Ectodermal cell (in vitro differentiated cells): ENCODE measurements at regions not wholly inside any gene's neighbourhood (a gene's known extent, or its start where the extent isn't known, plus 50 kb on each side); places are given as distances from the start of the nearest gene placed in this dataset.

ENCODE experiments used
- H3K27ac ChIP-seq: 2 replicates; pipeline ENCODE4 v1.7.0; 2013; ENCODE audit warnings: mild to moderate bottlenecking, low read depth, low read length; ENCODE audit not compliant: insufficient read depth, poor library complexity, severe bottlenecking
- H3K27me3 ChIP-seq: 2 replicates; pipeline ENCODE4 v1.7.0; 2013; ENCODE audit warnings: mild to moderate bottlenecking, low read length; ENCODE audit not compliant: insufficient read depth, control insufficient read depth, poor library complexity, severe bottlenecking
- H3K36me3 ChIP-seq: one replicate; pipeline ENCODE4 v1.7.0; 2013; ENCODE audit warnings: low read length; ENCODE audit not compliant: control insufficient read depth, insufficient read depth
- H3K4me1 ChIP-seq: one replicate; pipeline ENCODE4 v1.7.0; 2013; ENCODE audit warnings: low read length; ENCODE audit not compliant: control insufficient read depth, insufficient read depth
- H3K4me3 ChIP-seq: 2 replicates; pipeline ENCODE4 v1.7.0; 2013; ENCODE audit warnings: low read depth, low read length, control low read depth; ENCODE audit not compliant: insufficient read depth
- H3K9me3 ChIP-seq: 2 replicates; pipeline ENCODE4 v1.7.0; 2013; ENCODE audit warnings: mild to moderate bottlenecking, low read length, moderate library complexity; ENCODE audit not compliant: control insufficient read depth
- WGBS, 2 experiments: methylation state at CpG; one replicate each; pipeline ENCODE4 v1.1.7; 2013; ENCODE audit warnings: missing lambda C conversion rate in 2 of 2; 5-methylcytosine and 5-hydroxymethylcytosine counted together

DNA sequence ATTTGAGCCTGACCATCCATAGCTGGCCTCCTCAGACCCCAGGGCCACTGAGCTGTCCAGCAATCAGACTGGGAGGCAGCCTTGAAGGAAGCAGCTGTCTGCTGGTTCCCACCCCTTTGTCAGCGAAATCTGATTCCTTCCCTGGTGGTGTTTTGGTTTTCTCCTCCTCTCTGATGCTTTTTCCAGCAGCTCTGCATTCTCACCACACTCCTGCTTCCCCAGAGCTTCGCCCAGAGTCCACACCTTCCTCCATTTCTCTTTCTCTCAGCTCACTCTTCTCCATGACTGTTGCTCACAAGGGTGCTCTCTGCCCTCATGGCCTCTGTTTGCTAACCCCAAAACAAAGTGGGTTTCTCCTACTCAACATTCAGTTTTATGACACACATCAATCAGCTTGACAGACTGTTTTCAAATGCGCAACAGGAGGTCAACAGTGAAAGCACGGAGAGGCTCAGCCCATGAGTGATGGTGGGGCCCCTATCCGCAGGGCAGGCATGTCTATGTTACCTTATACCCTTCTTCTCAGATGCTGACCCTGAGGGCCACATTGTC is 130.6 kb upstream of the MTNR1B start:
- no peaks in the 10 kb centered on the region for H3K36me3 ChIP-seq
- no peak overlapping the region for H3K4me3 ChIP-seq

DNA sequence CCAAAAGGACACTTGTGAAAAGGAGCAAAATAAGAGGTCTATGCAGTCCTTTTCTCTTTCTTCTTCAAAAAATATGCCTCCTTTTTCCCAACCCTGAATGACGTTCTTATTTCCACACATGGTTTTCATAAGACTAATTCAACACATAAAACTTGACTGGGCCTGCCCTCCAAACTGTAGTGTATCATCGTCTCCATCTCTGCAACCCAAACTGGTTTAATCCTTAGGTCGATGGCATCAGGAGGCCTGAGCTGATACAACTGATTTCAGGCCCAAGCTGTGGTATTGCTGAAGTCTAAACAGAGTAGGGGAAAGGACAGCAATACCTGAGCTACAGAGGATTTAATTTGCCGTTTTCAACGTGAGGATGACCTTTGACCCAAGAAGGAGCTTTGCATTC is 130.0 kb upstream of the MTNR1B start:
- no peaks in the 10 kb centered on the region for H3K36me3 ChIP-seq
- no peak overlapping the region for H3K27ac ChIP-seq
- 79 to 83% methylated on average over 5 of the region's 5 CpGs for WGBS, 2 experiments
- no peaks in the 10 kb centered on the region for H3K9me3 ChIP-seq
- no peak overlapping the region for H3K4me3 ChIP-seq
- H3K4me1 ChIP-seq: peaks cover 14% of the 10 kb centered on the region
- no peaks in the 10 kb centered on the region for H3K27me3 ChIP-seq

More for the DNA sequence above, 130.6 kb upstream of the MTNR1B start:
- Histone ChIP-seq H3K27ac (no peak overlapping the region), H3K4me1 (peaks cover 14% of the 10 kb centered on the region), H3K9me3 (no peaks in the 10 kb centered on the region), H3K27me3 (no peaks in the 10 kb centered on the region)
- WGBS, 2 experiments: 39 to 42% methylated on average over 5 of the region's 5 CpGs

DNA sequence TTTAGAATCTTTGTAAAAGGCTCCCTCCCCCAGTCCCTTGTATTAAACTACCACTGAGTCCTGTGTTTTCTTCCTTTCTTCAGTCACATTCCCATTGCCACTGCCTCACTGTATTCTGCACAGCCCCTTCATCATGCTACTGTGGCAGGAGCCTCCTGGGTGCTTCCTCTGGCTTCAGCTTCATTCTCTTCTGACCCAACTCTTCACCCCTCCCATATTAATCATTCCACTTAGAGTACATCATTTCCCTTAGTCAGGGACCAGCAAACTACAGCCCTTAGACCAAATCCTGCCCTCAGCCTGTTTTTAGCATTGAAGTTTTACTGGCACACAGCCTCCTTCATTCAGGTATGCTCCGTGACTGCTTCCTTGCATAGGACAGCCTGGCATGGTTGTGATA is 127.7 kb upstream of the MTNR1B start:
- Histone ChIP-seq H3K4me3 (no peak overlapping the region), H3K36me3 (no peaks in the 10 kb centered on the region)

DNA sequence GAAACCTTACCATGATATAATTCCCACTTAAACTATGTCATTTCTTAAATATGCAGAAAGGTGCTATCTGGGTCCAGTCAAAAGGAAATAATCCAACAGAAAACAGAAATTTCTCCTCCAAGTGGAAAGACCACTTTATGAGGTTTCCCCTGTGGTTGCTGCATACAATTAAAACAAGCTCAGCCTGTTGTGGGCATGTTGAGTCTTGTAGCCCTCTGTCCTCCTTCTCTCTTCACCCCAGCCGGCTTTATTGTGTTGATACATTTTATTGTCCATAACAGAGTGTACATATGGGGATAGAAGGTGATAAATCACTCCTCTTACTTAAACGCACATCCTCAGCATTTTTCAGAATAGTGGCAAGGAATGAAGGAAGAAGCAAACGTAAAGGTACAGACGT is 126.0 kb upstream of the MTNR1B start:
- no peaks in the 10 kb centered on the region for H3K36me3 ChIP-seq
- H3K4me3 ChIP-seq: no peak overlapping the region
- H3K9me3 ChIP-seq: no peaks in the 10 kb centered on the region
- H3K27ac ChIP-seq: no peak overlapping the region
- H3K4me1 ChIP-seq: peaks cover 21% of the 10 kb centered on the region
- WGBS, 2 experiments: 94 to 98% methylated on average over 3 of the region's 4 CpGs
- no peaks in the 10 kb centered on the region for H3K27me3 ChIP-seq

More for the DNA sequence above, 127.7 kb upstream of the MTNR1B start:
- WGBS, 2 experiments: 90 to 92% methylated on average over 1 of the region's 1 CpG
- Histone ChIP-seq H3K9me3 (no peaks in the 10 kb centered on the region), H3K27ac (no peak overlapping the region), H3K27me3 (no peaks in the 10 kb centered on the region), H3K4me1 (peaks cover 23% of the 10 kb centered on the region)

DNA sequence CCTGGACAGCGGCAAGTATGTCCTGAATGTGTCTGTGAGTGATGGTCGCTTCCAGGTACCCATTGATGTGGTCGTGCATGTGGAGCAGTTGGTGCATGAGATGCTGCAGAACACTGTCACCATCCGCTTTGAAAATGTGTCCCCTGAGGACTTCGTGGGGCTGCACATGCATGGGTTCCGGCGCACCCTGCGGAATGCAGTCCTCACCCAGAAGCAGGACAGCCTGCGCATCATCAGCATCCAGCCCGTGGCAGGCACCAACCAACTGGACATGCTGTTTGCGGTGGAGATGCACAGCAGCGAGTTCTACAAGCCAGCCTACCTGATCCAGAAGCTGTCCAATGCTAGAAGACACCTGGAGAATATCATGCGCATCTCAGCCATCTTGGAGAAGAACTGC is 125.3 kb upstream of the MTNR1B start:
- H3K4me3 ChIP-seq: no peak overlapping the region
- no peaks in the 10 kb centered on the region for H3K27me3 ChIP-seq
- 96 to 98% methylated on average over 13 of the region's 13 CpGs for WGBS, 2 experiments
- H3K27ac ChIP-seq: no peak overlapping the region
- H3K4me1 ChIP-seq: peaks cover 15% of the 10 kb centered on the region
- no peaks in the 10 kb centered on the region for H3K9me3 ChIP-seq
- no peaks in the 10 kb centered on the region for H3K36me3 ChIP-seq

DNA sequence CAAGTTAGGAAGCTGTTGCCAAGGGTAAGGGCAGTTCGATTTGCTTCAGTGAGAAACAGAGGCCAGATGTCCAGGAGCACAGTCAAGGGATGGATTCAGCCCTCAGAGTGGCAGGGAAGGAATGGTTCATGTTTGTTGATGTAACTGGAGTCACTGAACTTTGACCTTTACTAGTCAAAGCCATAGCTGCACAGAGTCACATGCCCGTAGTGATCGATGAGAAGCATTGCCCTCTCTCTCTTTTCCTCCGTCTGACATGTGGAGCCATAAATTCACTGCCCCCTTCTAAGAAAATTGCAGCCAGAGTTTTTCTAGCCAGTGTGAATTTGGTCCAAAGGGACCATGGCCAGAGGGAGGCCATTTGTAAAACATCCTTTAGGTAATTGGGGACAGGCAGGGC is 124.1 kb upstream of the MTNR1B start:
- 89 to 90% methylated on average over 4 of the region's 4 CpGs for WGBS, 2 experiments
- Histone ChIP-seq H3K27ac (no peak overlapping the region), H3K36me3 (no peaks in the 10 kb centered on the region), H3K9me3 (no peaks in the 10 kb centered on the region), H3K4me3 (no peak overlapping the region), H3K27me3 (no peaks in the 10 kb centered on the region), H3K4me1 (peaks cover 9% of the 10 kb centered on the region)

DNA sequence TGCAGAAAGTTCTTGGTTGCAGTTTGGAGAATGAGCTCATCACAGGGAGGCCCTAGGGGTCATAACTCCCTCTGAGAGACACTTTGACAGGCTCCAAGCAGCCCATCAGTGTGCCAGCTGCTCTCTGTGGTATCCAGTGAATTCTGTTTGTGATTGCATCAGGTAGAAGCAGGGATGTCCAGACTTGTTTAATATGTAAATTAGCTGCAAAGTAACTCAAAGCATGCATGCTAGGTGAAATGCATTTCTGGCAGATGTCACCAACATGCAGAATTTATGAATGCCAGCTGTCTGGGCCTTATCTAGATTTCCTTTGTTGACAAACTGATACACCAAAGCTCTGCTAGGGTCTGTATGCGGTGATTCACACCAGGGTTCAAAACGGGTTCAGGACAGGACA is 123.6 kb upstream of the MTNR1B start:
- Histone ChIP-seq H3K36me3 (no peaks in the 10 kb centered on the region), H3K4me3 (no peak overlapping the region), H3K9me3 (no peaks in the 10 kb centered on the region), H3K27ac (no peak overlapping the region), H3K4me1 (peaks cover 9% of the 10 kb centered on the region), H3K27me3 (no peaks in the 10 kb centered on the region)
- WGBS, 2 experiments: 93 to 96% methylated on average over 2 of the region's 2 CpGs

DNA sequence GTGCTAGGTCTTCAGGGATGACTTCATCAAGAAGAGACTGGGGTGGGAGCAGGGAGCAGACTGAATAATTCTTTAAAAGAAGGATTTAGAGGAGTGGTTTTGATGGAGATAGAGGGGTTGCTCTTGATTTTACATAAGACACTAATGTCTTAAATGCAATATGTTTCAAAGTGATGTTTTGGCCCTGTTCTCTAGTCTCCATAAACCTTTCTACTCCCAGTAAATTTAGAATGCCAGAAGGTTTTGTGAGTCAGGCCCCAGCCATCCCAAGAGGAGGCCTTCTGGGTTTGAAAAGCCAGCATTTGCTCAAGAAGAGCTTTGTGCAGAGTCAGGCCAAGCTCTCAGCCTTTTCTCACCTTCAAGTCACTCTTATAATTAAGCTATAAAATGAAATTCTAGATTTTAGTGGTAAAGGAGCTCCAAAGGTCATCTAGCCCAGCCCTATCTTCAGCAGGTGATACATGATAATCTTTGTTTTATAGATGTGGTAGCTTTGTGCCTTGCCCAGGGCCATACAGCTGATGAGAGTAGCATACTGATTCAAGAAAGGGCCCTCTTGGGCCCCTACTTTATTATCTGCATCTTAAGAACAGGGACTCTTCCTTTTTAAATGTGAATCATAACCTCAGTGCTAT is 122.8 kb upstream of the MTNR1B start:
- Histone ChIP-seq H3K36me3 (no peaks in the 10 kb centered on the region), H3K4me1 (peaks cover 9% of the 10 kb centered on the region), H3K9me3 (no peaks in the 10 kb centered on the region), H3K27me3 (no peaks in the 10 kb centered on the region), H3K4me3 (no peak overlapping the region), H3K27ac (no peak overlapping the region)

DNA sequence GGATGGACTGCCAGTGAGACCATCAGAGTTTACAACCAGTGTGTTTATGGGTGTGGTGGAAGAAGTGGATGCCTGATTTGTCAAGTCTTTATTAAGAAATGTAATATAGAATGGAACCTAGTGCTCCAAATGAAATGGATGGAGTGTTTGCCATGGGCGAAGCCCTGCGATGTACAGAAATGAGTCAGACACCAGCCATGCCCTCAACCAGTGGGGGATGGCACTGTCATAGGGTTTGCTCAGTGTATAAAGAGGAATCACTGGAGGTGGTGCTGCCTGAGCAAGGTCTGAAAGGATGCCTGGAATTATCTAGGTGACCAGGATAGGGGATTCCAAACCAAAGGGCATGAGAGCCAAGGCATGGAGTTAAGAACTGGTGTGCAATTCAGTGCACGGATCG is 120.9 kb upstream of the MTNR1B start:
- Histone ChIP-seq H3K27ac (no peak overlapping the region), H3K9me3 (no peaks in the 10 kb centered on the region), H3K36me3 (no peaks in the 10 kb centered on the region), H3K4me1 (peaks cover 9% of the 10 kb centered on the region), H3K4me3 (no peak overlapping the region), H3K27me3 (no peaks in the 10 kb centered on the region)
- WGBS, 2 experiments: 95% methylated on average over 4 of the region's 4 CpGs

DNA sequence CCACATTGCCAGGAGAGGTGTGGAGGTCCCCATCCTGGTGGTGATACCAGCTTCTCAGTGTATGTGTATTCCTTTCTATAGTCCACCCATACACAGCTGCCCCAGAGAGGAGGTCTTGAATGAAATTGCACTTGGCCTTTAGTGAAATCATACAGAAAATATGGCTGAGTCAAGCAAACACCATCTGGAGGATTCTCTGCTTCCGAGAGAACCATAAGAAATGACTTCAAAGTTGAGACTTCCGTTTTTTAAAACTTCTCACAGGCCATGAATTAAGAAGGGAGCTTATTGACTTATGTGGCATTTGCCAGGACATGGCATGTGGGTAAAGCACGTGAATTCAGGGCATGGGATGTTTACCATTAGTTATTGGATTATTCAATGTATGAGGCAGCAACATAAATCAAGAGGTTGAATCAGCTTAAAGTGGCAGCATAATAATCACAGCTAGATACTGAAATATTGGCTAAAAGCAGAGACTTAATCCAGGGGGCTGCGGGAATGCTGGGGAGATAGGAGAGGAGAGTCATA is 119.1 kb upstream of the MTNR1B start:
- Histone ChIP-seq H3K36me3 (no peaks in the 10 kb centered on the region), H3K4me3 (no peak overlapping the region), H3K4me1 (peaks cover 5% of the 10 kb centered on the region), H3K27ac (no peak overlapping the region), H3K27me3 (no peaks in the 10 kb centered on the region), H3K9me3 (no peaks in the 10 kb centered on the region)
- 81 to 82% methylated on average over 4 of the region's 4 CpGs for WGBS, 2 experiments
